Keratinocyte (primary cell): ENCODE measurements at regions not wholly inside any gene's neighbourhood (a gene's known extent, or its start where the extent isn't known, plus 50 kb on each side); places are given as distances from the start of the nearest gene placed in this dataset.

Experiments used
- DNase-seq: peaks from one replicate; pipeline ENCODE4 v3.0.0-alpha.2; 2011; ENCODE audit warnings: low read depth, missing footprints, low spot score
- FAIRE-seq: peaks from 2 replicates; lab custom pipeline; 2011; peaks lifted over from hg19 to GRCh38; lab: Jason Lieb, UNC
- H2AFZ ChIP-seq: 2 replicates; pipeline ENCODE4 v1.6.0; 2012; ENCODE audit warnings: low read length, control low read depth, inconsistent platforms; ENCODE audit not compliant: control insufficient read depth
- H3K27ac ChIP-seq: 2 replicates; pipeline ENCODE4 v1.5.1; 2011; ENCODE audit warnings: low read length; ENCODE audit not compliant: control insufficient read depth, insufficient read depth
- H3K27me3 ChIP-seq: 3 replicates; pipeline ENCODE4 v1.6.0; 2011; ENCODE audit warnings: low read length; ENCODE audit not compliant: control insufficient read depth, insufficient read depth; ENCODE audit errors: extremely low read depth
- H3K36me3 ChIP-seq, 2 experiments: 2 replicates in 1 of 2; 3 replicates in 1 of 2; pipeline ENCODE4 v1.5.1; 2011; ENCODE audit warnings: low read length in 2 of 2, mild to moderate bottlenecking in 1 of 2; ENCODE audit not compliant: control insufficient read depth in 2 of 2, insufficient read depth in 2 of 2; ENCODE audit errors: extremely low read depth in 1 of 2
- H3K4me1 ChIP-seq: 3 replicates; pipeline ENCODE4 v1.5.1; 2011; ENCODE audit warnings: low read length; ENCODE audit not compliant: control insufficient read depth, insufficient read depth; ENCODE audit errors: extremely low read depth
- H3K4me2 ChIP-seq: 3 replicates; pipeline ENCODE4 v1.6.0; 2011; ENCODE audit warnings: low read depth, low read length; ENCODE audit not compliant: control insufficient read depth, insufficient read depth; ENCODE audit errors: extremely low read depth
- H3K4me3 ChIP-seq, 3 experiments: fragments of 200-600 bp in 1 of 3; sonication (generic) in 1 of 3; 2 replicates in 2 of 3; 3 replicates in 1 of 3; pipeline ENCODE4 v1.5.1; 2011 to 2016; ENCODE audit warnings: low read length in 3 of 3, mild to moderate bottlenecking in 3 of 3, control low read depth in 2 of 3, inconsistent platforms in 1 of 3, low read depth in 1 of 3, mixed read lengths in 1 of 3, mixed run types in 1 of 3, moderate library complexity in 1 of 3; ENCODE audit not compliant: control insufficient read depth in 2 of 3, insufficient read depth in 2 of 3; ENCODE audit errors: extremely low read depth in 1 of 3
- H3K79me2 ChIP-seq: 2 replicates; pipeline ENCODE4 v1.6.0; 2012; ENCODE audit warnings: low read length; ENCODE audit not compliant: control insufficient read depth, insufficient read depth
- H3K9ac ChIP-seq: 3 replicates; pipeline ENCODE4 v1.6.0; 2011; ENCODE audit warnings: low read length; ENCODE audit not compliant: control insufficient read depth, insufficient read depth; ENCODE audit errors: extremely low read depth
- H3K9me1 ChIP-seq: 3 replicates; pipeline ENCODE4 v1.6.0; 2011; ENCODE audit warnings: low read length; ENCODE audit not compliant: control insufficient read depth, insufficient read depth; ENCODE audit errors: extremely low read depth
- H3K9me3 ChIP-seq: 2 replicates; pipeline ENCODE4 v1.5.1; 2012; ENCODE audit warnings: low read depth, low read length; ENCODE audit not compliant: control insufficient read depth
- H4K20me1 ChIP-seq: 3 replicates; pipeline ENCODE4 v1.6.0; 2011; ENCODE audit warnings: low read length; ENCODE audit not compliant: control insufficient read depth, insufficient read depth; ENCODE audit errors: extremely low read depth
- CTCF ChIP-seq, 3 experiments: IDR thresholded peaks in 1 of 3; conservative IDR thresholded peaks in 1 of 3; optimal IDR thresholded peaks in 1 of 3; 2 replicates in 2 of 3; 3 replicates in 1 of 3; pipeline versions ENCODE3 to v1.5.1; 2011; ENCODE audit warnings: low read length in 3 of 3, mild to moderate bottlenecking in 3 of 3, moderate library complexity in 2 of 3, control low read depth in 1 of 3, inconsistent platforms in 1 of 3; ENCODE audit not compliant: insufficient read depth in 2 of 3; ENCODE audit errors: extremely low read depth in 1 of 3
- EZH2 ChIP-seq: IDR thresholded peaks from one replicate; pipeline ENCODE4 v1.6.1; 2012; ENCODE audit warnings: inconsistent platforms, mild to moderate bottlenecking, low read length, moderate library complexity
- dilution Hi-C: fragments of 300-500 bp; cut with MboI; formaldehyde crosslinking; loops from one replicate; pipeline ENCODE4 v1.7.0; 2020; ENCODE audit warnings: low sequenced_read_pairs; ENCODE audit not compliant: extremely low pct_ligation_motif_present

GRCh38 chr6:165895421-165896165 lies 232.6 kb upstream of the PDE10A start:
- H4K20me1 ChIP-seq: no peaks in the 10 kb centered on the region
- peaks cover 8% of the 10 kb centered on the region for H3K9me3 ChIP-seq
- no peak overlapping the region for H3K4me2 ChIP-seq
- FAIRE-seq: no peak
- no peak for TF ChIP-seq CTCF (optimal IDR thresholded peaks at IDR 0.05 in 1 of 3, IDR thresholded peaks at IDR 0.05 in 1 of 3, conservative IDR thresholded peaks at IDR 0.05 in 1 of 3; ENCODE audit: extremely low read depth in 1 of 3, insufficient read depth in 2 of 3, low read length in 3 of 3)
- TF ChIP-seq EZH2: no peak
- no peak for DNase-seq
- H2AFZ ChIP-seq: no peak overlapping the region
- H3K4me1 ChIP-seq: no peaks in the 10 kb centered on the region
- H3K79me2 ChIP-seq: no peaks in the 10 kb centered on the region
- no peaks in the 10 kb centered on the region for H3K9me1 ChIP-seq
- no peak overlapping the region for H3K9ac ChIP-seq
- H3K36me3 ChIP-seq: no peaks in the 10 kb centered on the region
- dilution Hi-C loops: no loop called here
- no peak overlapping the region for H3K27ac ChIP-seq
- no peak overlapping the region for H3K4me3 ChIP-seq
- no peaks in the 10 kb centered on the region for H3K27me3 ChIP-seq

- Histone ChIP-seq H4K20me1 (no peaks in the 10 kb centered on the region), H3K9ac (no peak overlapping the region), H2AFZ (no peak overlapping the region), H3K27me3 (no peaks in the 10 kb centered on the region), H3K9me3 (peaks cover 8% of the 10 kb centered on the region), H3K4me1 (no peaks in the 10 kb centered on the region), H3K27ac (no peak overlapping the region), H3K36me3 (no peaks in the 10 kb centered on the region), H3K4me2 (no peak overlapping the region), H3K4me3 (no peak overlapping the region), H3K9me1 (no peaks in the 10 kb centered on the region), H3K79me2 (no peaks in the 10 kb centered on the region)
- FAIRE-seq (no peak), DNase-seq (no peak)
- dilution Hi-C loops: no loop called here
- TF ChIP-seq CTCF (optimal IDR thresholded peaks at IDR 0.05 in 1 of 3, IDR thresholded peaks at IDR 0.05 in 1 of 3, conservative IDR thresholded peaks at IDR 0.05 in 1 of 3; ENCODE audit: extremely low read depth in 1 of 3, insufficient read depth in 2 of 3, low read length in 3 of 3) (no peak), EZH2 (no peak)
Observed at GRCh38 chr6:165894171-165894825, 231.3 kb upstream of the PDE10A start.
